C4-2B (cell line): ENCODE measurements at regions not wholly inside any gene's neighbourhood (a gene's known extent, or its start where the extent isn't known, plus 50 kb on each side); places are given as distances from the start of the nearest gene placed in this dataset.

Experiments used
- CTCF ChIP-seq: fragments of 450-650 bp; conservative IDR thresholded peaks from 2 replicates; pipeline ENCODE4 v1.5.1; 2017; ENCODE audit warnings: mild to moderate bottlenecking
- ZFX ChIP-seq: fragments of 450-650 bp; IDR thresholded peaks from 2 replicates; pipeline ENCODE4 v1.6.1; 2017

- no peak for TF ChIP-seq CTCF
- TF ChIP-seq ZFX, result no peak
Measured at GRCh38 chr2:37554687-37555086, 116.8 kb downstream of the CDC42EP3 start.
